ENCODE measurements at regions not wholly inside any gene's neighbourhood (a gene's known extent, or its start where the extent isn't known, plus 50 kb on each side); places are given as distances from the start of the nearest gene placed in this dataset.

- H3K9me3 ChIP-seq (ENCODE audit: insufficient read depth in 2 of 2, low read depth in 1 of 2, low read length in 1 of 2), result no peaks in the 10 kb centered on the region; a peak in 1 of 4 replicates
- no peaks in the 10 kb centered on the region for H3K79me2 ChIP-seq (ENCODE audit: control insufficient read depth in 1 of 2, insufficient read depth in 2 of 2, low read length in 2 of 2)
- no peak overlapping the region for H3K56ac ChIP-seq (replicated peaks; ENCODE audit: insufficient read length, low read depth, low read length)
- H2AK5ac ChIP-seq (ENCODE audit: low read depth, low read length), result no peak overlapping the region
- POLR2A ChIA-PET (ENCODE audit: partially characterized antibody), result no interaction called here
- H3K4ac ChIP-seq (replicated peaks; ENCODE audit: insufficient read length, low read depth, low read length), result no peak overlapping the region
- FAIRE-seq, result no peak
- H3K27me3 ChIP-seq (replicated peaks in 1 of 4; ENCODE audit: control insufficient read depth in 3 of 4, extremely low read depth in 1 of 4, insufficient read depth in 3 of 4, low read length in 3 of 4), result no peaks in the 10 kb centered on the region
- no peak overlapping the region for H3K9ac ChIP-seq (replicated peaks in 1 of 4; ENCODE audit: extremely low read depth in 1 of 4, low read depth in 3 of 4, low read length in 3 of 4)
- H4K20me1 ChIP-seq (replicated peaks in 1 of 2; ENCODE audit: control insufficient read depth in 1 of 2, insufficient read depth in 2 of 2, low read length in 2 of 2), result no peaks in the 10 kb centered on the region
- H4K5ac ChIP-seq (ENCODE audit: insufficient read length, low read depth, low read length), result no peak overlapping the region
- H3K4me3 ChIP-seq (ENCODE audit: extremely low read depth in 1 of 4, insufficient read depth in 2 of 4, low read depth in 3 of 4, low read length in 4 of 4), result no peak overlapping the region
- no peak overlapping the region for H2BK5ac ChIP-seq (ENCODE audit: low read depth, low read length)
- no peaks in the 10 kb centered on the region; the same call in 1 of the 2 replicates for H3K79me1 ChIP-seq (ENCODE audit: low read depth, low read length)
- WGBS, 2 experiments (ENCODE audit: extremely low coverage in 1 of 2, insufficient coverage in 1 of 2, insufficient read length in 1 of 2, insufficient replicate concordance in 2 of 2, low coverage in 1 of 2, low lambda C conversion rate in 2 of 2, missing lambda C conversion rate in 1 of 2), result 95 to 100% methylated on average over 1 to 4 of the region's 4 CpGs
- H3K18ac ChIP-seq (ENCODE audit: extremely low read depth, low read length), result no peak overlapping the region
- no peak overlapping the region for H2BK12ac ChIP-seq (ENCODE audit: low read depth, low read length)
- H2BK120ac ChIP-seq (replicated peaks; ENCODE audit: low read depth, low read length), result no peak overlapping the region
- no peak overlapping the region for H3K27ac ChIP-seq (ENCODE audit: low read depth, low read length)
- no peak overlapping the region for H2BK15ac ChIP-seq (ENCODE audit: low read length)
- DNase-seq (ENCODE audit: low read depth in 1 of 2, low spot score in 2 of 2), result no peak
- H3K14ac ChIP-seq (ENCODE audit: insufficient read length), result no peak overlapping the region
- no peaks in the 10 kb centered on the region for H3K23me2 ChIP-seq (ENCODE audit: low read depth, low read length)
- CTCF ChIA-PET (ENCODE audit: partially characterized antibody), result interaction anchor here (0.9 to 1.9 kb wide), 5 partner anchors 65 to 309 kb away, joined by 3 to 7 read pairs (median 3); no protein-coding TSS in a partner anchor
- no peak overlapping the region for H4K8ac ChIP-seq (ENCODE audit: extremely low read depth, insufficient read depth, low read length)
- no peak overlapping the region for H3K4me2 ChIP-seq (ENCODE audit: insufficient read depth in 1 of 2, low read depth in 2 of 2, low read length in 2 of 2)
- no peak overlapping the region for H4K91ac ChIP-seq (replicated peaks; ENCODE audit: insufficient read length, low read length)
- peaks cover 2 to 13% (median 7%) of the 10 kb centered on the region in 4 experiments; a peak in 5 of 7 replicates for H3K4me1 ChIP-seq (replicated peaks in 1 of 4; ENCODE audit: control insufficient read depth in 3 of 4, insufficient read depth in 4 of 4, low read length in 3 of 4)
- no peaks in the 10 kb centered on the region for H3K36me3 ChIP-seq (ENCODE audit: control insufficient read depth in 2 of 4, insufficient read depth in 4 of 4, low read length in 3 of 4)
- no peak overlapping the region for H2AFZ ChIP-seq (ENCODE audit: low read length)
- no peak overlapping the region for H3K23ac ChIP-seq (ENCODE audit: insufficient read length)
- H2BK20ac ChIP-seq (ENCODE audit: low read length), result no peak overlapping the region
- no peak for TF ChIP-seq MAX (IDR thresholded peaks at IDR 0.05)
- no peak for TF ChIP-seq CTBP2 (IDR thresholded peaks at IDR 0.05; ENCODE audit: borderline replicate concordance, insufficient read depth, insufficient read length, low read length)
- TF ChIP-seq SUZ12 (IDR thresholded peaks at IDR 0.05; ENCODE audit: low read length), result no peak
- TF ChIP-seq NRF1 (IDR thresholded peaks at IDR 0.05; ENCODE audit: low read depth, low read length), result no peak
- no peak for TF ChIP-seq SIX5 (IDR thresholded peaks at IDR 0.05; ENCODE audit: low read depth, low read length)
- TF ChIP-seq MAFK (IDR thresholded peaks at IDR 0.05; ENCODE audit: low read depth, low read length), result no peak
- TF ChIP-seq PHF8 (conservative IDR thresholded peaks at IDR 0.05; ENCODE audit: low read depth, low read length), result no peak
- TF ChIP-seq RFX5 (IDR thresholded peaks at IDR 0.05; ENCODE audit: borderline replicate concordance, low read depth, low read length), result no peak
- TF ChIP-seq BRCA1 (IDR thresholded peaks at IDR 0.05; ENCODE audit: low read depth, low read length), result no peak
- no peak for TF ChIP-seq RXRA (IDR thresholded peaks at IDR 0.05; ENCODE audit: insufficient read depth, low read depth, low read length)
- TF ChIP-seq USF2 (IDR thresholded peaks at IDR 0.05; ENCODE audit: low read length), result no peak
- no peak for TF ChIP-seq GABPA (IDR thresholded peaks at IDR 0.05; ENCODE audit: borderline replicate concordance, insufficient read depth, low read length)
Measured at GRCh38 chr2:173574324-173575112, 219.8 kb downstream of the CDCA7 start.
